Amygdala (tissue), 56 donors: ENCODE measurements at regions not wholly inside any gene's neighbourhood (a gene's known extent, or its start where the extent isn't known, plus 50 kb on each side); places are given as distances from the start of the nearest gene placed in this dataset.
A peak's percentile ranks its signal among the peaks of the same experiment; 100 is the strongest.
"Not testable (repeated sequence)": the region's sequence is repeated elsewhere in the genome, so short reads cannot be mapped to it uniquely, and the experiment has no call there.

Experiments used
- DNase-seq, 56 donors: peaks; one replicate each; lab custom pipeline; 2025; lab: John Stamatoyannopoulos, UW

DNA sequence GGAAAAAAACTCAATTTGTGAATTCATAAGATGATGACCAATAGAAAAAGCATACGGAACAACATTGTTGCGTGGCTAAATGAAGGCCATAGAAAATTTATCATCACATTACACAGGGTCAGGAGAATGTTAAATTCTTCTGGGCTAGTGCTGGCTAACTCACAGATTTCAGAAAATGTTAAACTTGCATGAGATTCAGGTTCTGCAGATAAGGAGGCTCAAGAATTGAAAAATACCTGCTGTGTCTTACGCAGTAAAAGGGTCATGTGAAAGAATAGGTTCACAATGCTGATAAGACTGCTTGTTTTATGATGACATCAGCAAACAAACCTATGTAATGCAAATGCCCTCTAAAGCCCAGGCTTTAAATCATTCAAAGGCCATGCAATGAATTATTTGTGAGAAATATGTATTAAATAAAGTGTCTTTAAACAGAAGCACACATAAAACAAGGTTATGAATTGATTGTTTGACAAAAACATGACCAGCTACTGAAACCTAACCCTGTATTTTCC is 378.8 kb downstream of the USP25 start:
- DNase-seq, result no peak

- no peak for DNase-seq
Observed at GRCh38 chr21:16113052-16113715, 383.4 kb downstream of the USP25 start.

- DNase-seq, result no peak
Observed at GRCh38 chr21:16115461-16115860, 385.7 kb downstream of the USP25 start.

GRCh38 chr21:16116069-16116468 is 386.3 kb downstream of the USP25 start:
- no peak for DNase-seq

DNA sequence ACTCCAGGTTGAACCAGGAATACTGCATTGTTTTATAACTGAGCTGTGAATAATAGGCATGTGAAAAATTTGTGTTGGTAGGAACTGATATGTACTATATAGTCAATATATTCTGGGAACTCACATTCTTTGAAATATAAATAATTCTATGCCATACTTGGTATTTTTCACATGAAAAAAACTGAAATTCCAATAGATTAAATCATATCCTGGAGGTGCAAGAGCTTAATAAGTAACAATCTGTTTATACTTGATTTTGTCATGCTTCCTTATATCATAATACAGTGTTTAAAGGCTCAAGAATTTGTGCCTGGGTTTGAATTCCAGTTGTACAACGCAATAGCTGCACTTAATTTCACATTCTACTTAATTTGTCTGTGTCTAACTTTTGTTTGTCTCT is 387.0 kb downstream of the USP25 start:
- DNase-seq, result no peak

DNA sequence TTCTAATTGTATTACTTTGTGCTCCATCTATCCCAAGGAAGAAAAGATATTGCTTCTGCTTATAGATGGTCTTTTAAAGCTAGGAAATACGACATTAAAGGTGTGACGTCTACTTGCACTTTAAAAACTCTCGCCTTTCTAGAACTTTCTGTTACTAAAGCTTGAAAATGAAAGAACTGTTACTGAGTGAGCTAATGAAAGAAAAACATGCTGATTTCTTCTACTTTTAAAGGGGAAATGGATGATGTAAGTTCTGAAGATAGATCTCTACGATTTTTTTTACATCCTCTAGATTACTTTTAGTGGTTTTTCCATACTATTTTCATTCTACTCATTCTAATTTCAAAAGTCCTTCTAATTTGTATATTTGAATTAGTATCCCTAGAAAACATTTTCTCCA is 387.5 kb downstream of the USP25 start:
- no peak for DNase-seq

DNA sequence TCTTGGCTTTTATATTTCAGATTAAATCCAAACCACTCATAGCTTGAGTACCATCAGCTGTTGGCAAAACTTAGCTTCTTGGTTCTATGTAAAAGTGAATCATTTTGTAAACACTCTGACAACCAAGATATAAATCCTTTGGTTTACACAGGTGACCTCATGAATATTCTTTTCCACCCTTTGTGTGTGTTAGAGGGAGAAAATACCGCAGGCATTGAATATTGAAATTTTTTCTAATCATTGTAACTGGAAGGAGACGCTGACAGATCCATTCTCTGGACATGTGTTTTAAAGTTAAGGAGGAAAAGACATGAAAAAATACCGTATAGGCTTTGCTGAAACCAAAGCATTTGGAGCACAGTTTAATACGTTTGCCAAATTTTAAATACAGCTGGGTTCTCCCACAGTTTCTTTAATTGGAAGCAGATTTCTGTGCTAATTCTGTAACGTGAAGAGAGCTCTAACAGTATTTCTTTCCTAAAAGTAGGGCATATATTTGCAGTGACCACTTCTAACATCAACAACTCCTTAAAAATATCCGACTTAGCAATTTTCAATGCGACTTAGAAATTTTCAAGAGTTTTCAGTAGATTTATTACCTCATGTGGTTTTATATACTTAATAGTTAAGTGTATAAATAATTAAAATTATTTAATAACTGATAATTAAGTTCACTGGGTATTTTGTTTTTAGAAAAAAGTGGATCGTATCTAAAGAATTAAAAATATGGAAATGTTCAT is 388.2 kb downstream of the USP25 start:
- no peak for DNase-seq

- no peak for DNase-seq
Observed at GRCh38 chr21:16124378-16125138, 394.8 kb downstream of the USP25 start.

- DNase-seq, result no peak
Observed at GRCh38 chr21:16125274-16125673, 395.5 kb downstream of the USP25 start.

DNA sequence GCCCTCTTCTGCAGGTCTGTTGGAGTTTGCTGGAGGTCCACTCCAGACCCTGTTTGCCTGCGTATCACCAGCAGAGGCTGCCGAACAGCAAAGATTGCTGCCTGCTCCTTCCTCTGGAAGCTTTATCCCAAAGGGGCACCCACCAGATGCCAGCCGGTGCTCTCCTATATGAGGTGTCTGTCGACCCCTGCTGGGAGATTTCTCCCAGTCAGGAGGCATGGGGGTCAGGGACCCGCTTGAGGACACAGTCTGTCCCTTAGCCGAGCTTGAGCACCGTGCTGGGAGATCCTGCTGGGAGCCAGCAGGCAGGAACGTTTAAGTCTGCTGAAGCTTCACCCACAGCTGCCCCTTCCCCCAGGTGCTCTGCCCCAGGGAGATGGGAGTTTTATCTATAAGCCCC is 402.7 kb downstream of the USP25 start:
- DNase-seq, result not testable (repeated sequence)

DNA sequence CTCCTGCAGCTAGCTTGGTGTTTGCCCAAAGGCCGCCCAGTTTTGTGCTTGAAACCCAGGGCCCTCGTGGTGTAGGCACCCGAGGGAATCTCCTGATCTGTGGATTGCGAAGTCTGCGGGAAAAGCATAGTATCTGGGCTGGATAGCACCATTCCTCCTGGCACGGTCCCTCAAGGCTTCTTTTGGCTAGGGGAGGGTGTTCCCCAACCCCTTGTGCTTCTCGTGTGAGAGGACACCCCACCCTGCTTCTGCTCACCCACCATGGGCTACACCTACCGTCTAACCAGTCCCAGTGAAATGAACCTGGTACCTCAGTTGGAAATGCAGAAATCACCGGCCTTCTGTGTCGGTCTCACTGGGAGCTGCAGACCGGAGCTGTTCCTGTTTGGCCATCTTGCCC is 403.5 kb downstream of the USP25 start:
- DNase-seq, result no peak

DNA sequence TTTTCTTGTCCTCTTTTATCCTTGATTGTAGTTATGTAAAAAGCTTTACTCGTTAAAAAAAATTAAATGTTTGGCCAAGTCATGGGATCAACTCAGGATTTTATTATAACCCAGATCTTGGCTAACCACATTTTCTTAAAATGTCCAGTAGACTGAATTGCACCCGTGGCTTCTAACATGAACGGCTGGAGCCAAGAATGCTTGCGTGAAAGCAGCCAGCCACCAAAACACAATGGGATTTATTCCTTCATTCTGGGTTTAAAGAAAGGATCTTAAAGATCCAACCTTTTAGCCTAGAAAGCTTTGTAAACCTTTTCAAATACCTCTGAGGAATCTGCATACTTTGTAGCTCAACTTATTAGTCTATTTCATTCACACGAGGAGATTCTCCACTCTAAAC is 404.4 kb downstream of the USP25 start:
- no peak for DNase-seq

DNA sequence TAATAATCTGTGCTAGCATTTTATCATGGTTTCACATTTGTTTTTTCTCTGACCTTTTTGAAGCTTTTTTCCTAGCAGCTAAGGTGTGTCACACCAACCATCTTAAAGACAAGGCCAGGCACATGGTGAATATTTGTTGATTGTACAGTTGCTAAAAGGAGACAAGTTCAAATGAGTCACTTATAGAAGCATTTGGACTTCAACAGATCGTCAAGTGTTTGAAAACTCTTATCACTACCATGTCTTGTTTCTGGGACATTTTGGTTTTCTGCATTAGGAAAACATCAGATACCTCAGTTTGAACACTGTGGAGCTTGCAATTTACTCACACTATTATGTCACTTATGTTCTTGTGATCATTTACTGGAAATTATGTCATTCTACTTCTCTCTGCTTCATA is 407.3 kb downstream of the USP25 start:
- no peak for DNase-seq

GRCh38 chr21:16145052-16145451 is 415.3 kb downstream of the USP25 start:
- no peak for DNase-seq

GRCh38 chr21:16145479-16145878 is 415.7 kb downstream of the USP25 start:
- DNase-seq, result peak in 2 of 56 donors; percentile 5 to 18

DNA sequence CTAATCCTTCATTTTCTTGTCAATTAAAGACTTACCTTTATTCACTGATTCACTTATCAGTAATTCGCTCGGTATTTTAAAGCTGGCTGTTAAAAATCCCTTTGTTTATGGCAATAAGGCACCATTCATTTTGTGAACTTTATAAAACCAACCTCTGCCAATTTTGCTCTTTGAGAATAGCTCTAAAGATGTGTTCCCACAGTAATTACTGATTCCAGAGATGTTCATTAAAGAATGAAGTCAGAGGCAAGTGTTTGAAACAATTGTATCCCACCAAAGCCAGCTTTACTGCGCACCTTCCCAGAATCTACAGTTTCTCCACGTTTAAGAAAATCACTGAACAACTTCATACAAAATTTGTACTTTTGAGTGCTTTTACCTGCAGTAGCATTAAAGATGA is 424.5 kb downstream of the USP25 start:
- DNase-seq, result no peak

GRCh38 chr21:16154951-16155635 is 425.3 kb downstream of the USP25 start:
- DNase-seq, result no peak

- no peak for DNase-seq
Observed at GRCh38 chr21:16156841-16157489, 427.2 kb downstream of the USP25 start.

DNA sequence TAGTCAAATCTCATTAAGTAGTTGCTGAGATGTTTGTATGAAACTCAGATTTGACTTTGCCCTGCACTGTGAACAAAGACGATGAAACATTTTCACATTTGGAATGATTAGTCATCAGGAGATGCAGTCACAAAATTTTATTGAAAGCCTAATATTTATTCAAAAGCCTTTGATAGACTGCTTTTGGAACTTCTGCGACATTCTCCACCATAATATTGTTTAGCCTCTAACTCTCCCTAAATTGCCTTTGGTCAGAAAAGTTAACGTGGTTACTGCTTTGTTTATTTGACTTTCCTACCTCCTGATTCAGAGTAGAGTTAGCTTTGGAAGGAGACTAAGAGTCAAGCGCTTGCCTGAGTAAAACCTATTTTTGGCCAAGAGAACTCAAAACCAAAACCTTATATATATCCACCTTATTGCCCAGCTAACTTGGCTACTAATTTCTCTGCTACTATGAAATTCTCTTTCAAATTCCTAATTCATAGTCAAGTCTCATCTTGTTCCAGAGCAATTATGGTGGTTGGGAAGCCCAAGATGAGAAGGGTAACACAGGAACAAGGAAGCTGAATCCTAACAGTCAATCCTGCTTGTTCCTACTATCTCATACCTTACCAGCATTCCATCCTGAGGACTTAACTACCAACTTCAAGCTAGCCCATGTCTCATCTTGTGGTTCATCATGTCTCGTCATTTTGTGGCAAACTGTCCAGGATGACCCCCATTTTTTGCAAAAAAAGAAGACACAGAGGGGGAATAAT is 429.6 kb downstream of the USP25 start:
- no peak for DNase-seq

DNA sequence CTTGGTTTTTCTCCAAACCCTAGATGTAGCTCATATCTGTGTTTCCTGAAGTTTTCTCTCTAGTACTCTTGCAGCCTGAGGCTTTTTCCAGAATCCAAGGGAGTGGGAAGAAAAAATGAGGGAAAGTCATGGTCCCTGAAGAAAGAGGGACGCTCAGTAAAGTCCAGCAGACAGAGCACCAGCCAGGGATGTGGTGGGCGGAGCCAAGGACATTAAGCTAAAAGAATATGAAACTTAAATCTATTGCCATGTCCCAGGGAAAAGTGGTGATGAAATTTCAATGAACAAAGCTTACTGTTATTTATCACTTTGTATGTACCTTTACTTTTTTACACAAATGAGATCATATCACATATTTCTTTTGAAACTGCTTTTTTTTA is 430.2 kb downstream of the USP25 start:
- DNase-seq, result no peak
